WTC11 (cell line): ENCODE measurements at regions not wholly inside any gene's neighbourhood (a gene's known extent, or its start where the extent isn't known, plus 50 kb on each side); places are given as distances from the start of the nearest gene placed in this dataset.

Experiments
- ATAC-seq: fragments of 200-7000 bp; cut with Tn5 transposase; 2 replicates; pipeline ENCODE4 v1.10.0; 2021; ENCODE audit warnings: mild to moderate bottlenecking, moderate library complexity
- CTCF ChIA-PET: fragments of 300-600 bp; sonication (Branson Sonifier 250); formaldehyde crosslinking; loops from one replicate; lab custom pipeline; 2021; ENCODE audit warnings: antibody characterized with exemption; lab: Charles Lee
- POLR2A ChIA-PET: fragments of 350-600 bp; sonication (Branson Sonifier 250); formaldehyde crosslinking; loops from one replicate; lab custom pipeline; 2021; ENCODE audit warnings: antibody characterized with exemption; lab: Charles Lee
- DNase-seq: peaks from one replicate; pipeline ENCODE4 v3.0.0; 2021; ENCODE audit warnings: low spot score
- H3K27ac Mint-ChIP-seq: 2 replicates; pipeline ENCODE4 v1.8.0; 2021; ENCODE audit warnings: mixed read lengths
- H3K27me3 Mint-ChIP-seq: 2 replicates; pipeline ENCODE4 v1.8.0; 2021; ENCODE audit warnings: low read depth, mild to moderate bottlenecking, moderate library complexity, mixed read lengths
- H3K36me3 Mint-ChIP-seq: 2 replicates; pipeline ENCODE4 v1.8.0; 2021; ENCODE audit warnings: mixed read lengths
- H3K4me1 Mint-ChIP-seq: 2 replicates; pipeline ENCODE4 v1.8.0; 2022; ENCODE audit warnings: mixed read lengths
- H3K4me3 Mint-ChIP-seq: 2 replicates; pipeline ENCODE4 v1.8.0; 2021; ENCODE audit warnings: mild to moderate bottlenecking, moderate library complexity, mixed read lengths
- H3K9me3 Mint-ChIP-seq: 2 replicates; pipeline ENCODE4 v1.8.0; 2021; ENCODE audit warnings: mixed read lengths
- JAZF1 ChIP-seq: fragments of 250-450 bp; sonication (Bioruptor Pico); IDR thresholded peaks from 2 replicates; pipeline ENCODE4 v1.9.0; 2021; ENCODE audit warnings: moderate library complexity, mild to moderate bottlenecking, inconsistent platforms
- NFE2L1 ChIP-seq: sonication (generic); formaldehyde crosslinking; IDR thresholded peaks from 2 replicates; pipeline ENCODE4 v1.8.1; 2023; ENCODE audit warnings: missing genetic modification reagents
- OVOL2 ChIP-seq: fragments of 250-450 bp; sonication (Bioruptor Pico); IDR thresholded peaks from 2 replicates; pipeline ENCODE4 v1.9.0; 2021; ENCODE audit warnings: mild to moderate bottlenecking, borderline replicate concordance
- SP1 ChIP-seq: sonication (generic); formaldehyde crosslinking; conservative IDR thresholded peaks from 2 replicates; pipeline ENCODE4 v1.8.1; 2022; ENCODE audit warnings: missing genetic modification reagents
- ZNF232 ChIP-seq: sonication (generic); formaldehyde crosslinking; IDR thresholded peaks from 2 replicates; pipeline ENCODE4 v1.8.0; 2022; ENCODE audit warnings: mild to moderate bottlenecking, missing genetic modification reagents
- TF ChIP-seq, protein P1 (sequence below): sonication (generic); formaldehyde crosslinking; IDR thresholded peaks from 2 replicates; pipeline ENCODE4 v1.8.1; 2023; ENCODE audit warnings: mild to moderate bottlenecking, missing genetic modification reagents
- TF ChIP-seq, protein P2 (sequence below): sonication (generic); formaldehyde crosslinking; IDR thresholded peaks from 2 replicates; pipeline ENCODE4 v1.8.0; 2022; ENCODE audit warnings: mild to moderate bottlenecking, missing genetic modification reagents
- TF ChIP-seq, protein P3 (sequence below): sonication (generic); formaldehyde crosslinking; IDR thresholded peaks from 2 replicates; pipeline ENCODE4 v1.8.0; 2023; ENCODE audit warnings: missing genetic modification reagents
- TF ChIP-seq, protein P4 (sequence below): sonication (generic); formaldehyde crosslinking; IDR thresholded peaks from 2 replicates; pipeline ENCODE4 v1.8.1; 2023; ENCODE audit warnings: mild to moderate bottlenecking, moderate library complexity, missing genetic modification reagents
- TF ChIP-seq, protein P5 (sequence below): sonication (generic); formaldehyde crosslinking; IDR thresholded peaks from 2 replicates; pipeline ENCODE4 v1.8.1; 2023; ENCODE audit warnings: mild to moderate bottlenecking, missing genetic modification reagents, moderate library complexity
- TF ChIP-seq, protein P6 (sequence below): fragments of 250-450 bp; sonication (Bioruptor Pico); IDR thresholded peaks from 2 replicates; pipeline ENCODE4 v1.9.0; 2021; ENCODE audit warnings: mild to moderate bottlenecking

DNA sequence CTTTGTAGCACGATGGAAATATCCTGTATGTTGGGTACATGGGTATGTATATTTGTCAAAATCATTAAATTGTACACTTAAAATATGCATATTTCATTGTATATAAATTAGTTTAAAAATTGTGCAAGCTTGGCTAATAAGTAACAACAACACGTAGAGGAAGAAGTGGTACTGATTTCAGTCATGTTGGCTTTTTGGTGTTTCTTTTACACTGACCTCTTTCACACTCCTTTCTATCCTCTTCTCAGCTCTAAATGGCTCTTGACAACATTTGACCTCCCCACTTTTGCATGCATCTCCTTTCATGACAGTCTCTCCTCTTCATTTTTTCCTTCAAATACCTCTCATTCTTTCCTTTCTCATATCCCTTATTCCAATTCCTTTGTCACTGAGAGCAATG, 801.4 kb upstream of the ZEB2 start:
- TF ChIP-seq ZNF232 (CRISPR knock-in tag) (no peak), JAZF1 (CRISPR knock-in tag) (no peak)
- TF ChIP-seq, protein P1, sequence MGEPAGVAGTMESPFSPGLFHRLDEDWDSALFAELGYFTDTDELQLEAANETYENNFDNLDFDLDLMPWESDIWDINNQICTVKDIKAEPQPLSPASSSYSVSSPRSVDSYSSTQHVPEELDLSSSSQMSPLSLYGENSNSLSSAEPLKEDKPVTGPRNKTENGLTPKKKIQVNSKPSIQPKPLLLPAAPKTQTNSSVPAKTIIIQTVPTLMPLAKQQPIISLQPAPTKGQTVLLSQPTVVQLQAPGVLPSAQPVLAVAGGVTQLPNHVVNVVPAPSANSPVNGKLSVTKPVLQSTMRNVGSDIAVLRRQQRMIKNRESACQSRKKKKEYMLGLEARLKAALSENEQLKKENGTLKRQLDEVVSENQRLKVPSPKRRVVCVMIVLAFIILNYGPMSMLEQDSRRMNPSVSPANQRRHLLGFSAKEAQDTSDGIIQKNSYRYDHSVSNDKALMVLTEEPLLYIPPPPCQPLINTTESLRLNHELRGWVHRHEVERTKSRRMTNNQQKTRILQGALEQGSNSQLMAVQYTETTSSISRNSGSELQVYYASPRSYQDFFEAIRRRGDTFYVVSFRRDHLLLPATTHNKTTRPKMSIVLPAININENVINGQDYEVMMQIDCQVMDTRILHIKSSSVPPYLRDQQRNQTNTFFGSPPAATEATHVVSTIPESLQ (CRISPR knock-in tag): no peak
- TF ChIP-seq, protein P2, sequence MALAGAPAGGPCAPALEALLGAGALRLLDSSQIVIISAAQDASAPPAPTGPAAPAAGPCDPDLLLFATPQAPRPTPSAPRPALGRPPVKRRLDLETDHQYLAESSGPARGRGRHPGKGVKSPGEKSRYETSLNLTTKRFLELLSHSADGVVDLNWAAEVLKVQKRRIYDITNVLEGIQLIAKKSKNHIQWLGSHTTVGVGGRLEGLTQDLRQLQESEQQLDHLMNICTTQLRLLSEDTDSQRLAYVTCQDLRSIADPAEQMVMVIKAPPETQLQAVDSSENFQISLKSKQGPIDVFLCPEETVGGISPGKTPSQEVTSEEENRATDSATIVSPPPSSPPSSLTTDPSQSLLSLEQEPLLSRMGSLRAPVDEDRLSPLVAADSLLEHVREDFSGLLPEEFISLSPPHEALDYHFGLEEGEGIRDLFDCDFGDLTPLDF: no peak
- ChIA-PET CTCF (no interaction called here), POLR2A (no interaction called here)
- no peak for ATAC-seq
- H3K27me3 Mint-ChIP-seq: no peaks in the 10 kb centered on the region
- H3K27ac Mint-ChIP-seq: no peak overlapping the region
- H3K4me3 Mint-ChIP-seq: no peak overlapping the region
- H3K9me3 Mint-ChIP-seq: no peaks in the 10 kb centered on the region
- H3K36me3 Mint-ChIP-seq: no peaks in the 10 kb centered on the region
- no peak for DNase-seq
- H3K4me1 Mint-ChIP-seq: no peaks in the 10 kb centered on the region

DNA sequence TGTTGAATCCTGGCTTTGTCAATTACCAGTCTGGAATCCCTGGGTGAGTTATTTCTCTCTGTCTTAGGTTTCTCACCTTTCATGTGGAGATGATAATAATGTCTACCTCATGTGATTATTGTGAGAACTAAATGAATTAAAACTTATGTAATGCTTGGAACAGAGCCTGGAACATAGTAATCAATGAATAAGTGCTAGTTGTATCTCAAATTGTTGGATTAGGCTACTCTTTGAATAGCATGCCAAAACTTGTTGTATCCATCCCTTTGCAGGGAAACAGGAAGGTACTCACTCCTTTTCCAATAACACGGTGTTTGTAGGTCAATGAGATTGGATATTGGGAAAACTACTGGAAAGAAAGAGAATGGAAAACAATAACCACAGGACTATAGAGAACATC, 796.6 kb upstream of the ZEB2 start:
- peaks cover 11% of the 10 kb centered on the region for H3K36me3 Mint-ChIP-seq
- ChIA-PET POLR2A (no interaction called here), CTCF (no interaction called here)
- ATAC-seq (no peak), DNase-seq (no peak)
- H3K27me3 Mint-ChIP-seq: no peaks in the 10 kb centered on the region
- peaks cover 21% of the 10 kb centered on the region for H3K9me3 Mint-ChIP-seq
- no peak overlapping the region for H3K27ac Mint-ChIP-seq
- H3K4me1 Mint-ChIP-seq: no peaks in the 10 kb centered on the region
- no peak overlapping the region for H3K4me3 Mint-ChIP-seq
- TF ChIP-seq, protein P3, sequence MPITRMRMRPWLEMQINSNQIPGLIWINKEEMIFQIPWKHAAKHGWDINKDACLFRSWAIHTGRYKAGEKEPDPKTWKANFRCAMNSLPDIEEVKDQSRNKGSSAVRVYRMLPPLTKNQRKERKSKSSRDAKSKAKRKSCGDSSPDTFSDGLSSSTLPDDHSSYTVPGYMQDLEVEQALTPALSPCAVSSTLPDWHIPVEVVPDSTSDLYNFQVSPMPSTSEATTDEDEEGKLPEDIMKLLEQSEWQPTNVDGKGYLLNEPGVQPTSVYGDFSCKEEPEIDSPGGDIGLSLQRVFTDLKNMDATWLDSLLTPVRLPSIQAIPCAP (CRISPR knock-in tag): no peak
- no peak for TF ChIP-seq NFE2L1 (CRISPR knock-in tag)
- TF ChIP-seq, protein P4, sequence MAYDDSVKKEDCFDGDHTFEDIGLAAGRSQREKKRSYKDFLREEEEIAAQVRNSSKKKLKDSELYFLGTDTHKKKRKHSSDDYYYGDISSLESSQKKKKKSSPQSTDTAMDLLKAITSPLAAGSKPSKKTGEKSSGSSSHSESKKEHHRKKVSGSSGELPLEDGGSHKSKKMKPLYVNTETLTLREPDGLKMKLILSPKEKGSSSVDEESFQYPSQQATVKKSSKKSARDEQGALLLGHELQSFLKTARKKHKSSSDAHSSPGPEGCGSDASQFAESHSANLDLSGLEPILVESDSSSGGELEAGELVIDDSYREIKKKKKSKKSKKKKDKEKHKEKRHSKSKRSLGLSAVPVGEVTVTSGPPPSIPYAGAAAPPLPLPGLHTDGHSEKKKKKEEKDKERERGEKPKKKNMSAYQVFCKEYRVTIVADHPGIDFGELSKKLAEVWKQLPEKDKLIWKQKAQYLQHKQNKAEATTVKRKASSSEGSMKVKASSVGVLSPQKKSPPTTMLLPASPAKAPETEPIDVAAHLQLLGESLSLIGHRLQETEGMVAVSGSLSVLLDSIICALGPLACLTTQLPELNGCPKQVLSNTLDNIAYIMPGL: no peak
- no peak for TF ChIP-seq JAZF1 (CRISPR knock-in tag)
- TF ChIP-seq OVOL2: no peak

DNA sequence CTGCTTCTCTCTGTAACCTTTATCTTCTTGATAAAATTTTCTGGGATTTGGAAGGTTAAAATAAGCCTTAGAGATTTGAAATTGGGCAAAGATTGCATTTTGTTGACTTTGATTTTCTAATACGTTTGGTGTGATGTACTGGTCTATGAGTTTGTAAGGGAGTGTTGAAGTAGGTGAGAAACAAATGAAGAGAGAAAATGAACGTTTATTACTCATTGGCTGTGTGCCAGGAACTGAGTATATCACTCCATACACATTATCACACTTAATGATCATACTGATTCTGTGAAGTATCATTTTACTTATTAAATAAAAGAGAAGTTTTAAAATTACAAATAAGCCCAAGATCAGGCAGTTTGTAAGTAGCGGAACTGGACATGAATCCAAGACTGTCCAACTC, 795.1 kb upstream of the ZEB2 start:
- no peak for ATAC-seq
- CTCF ChIA-PET: no interaction called here
- POLR2A ChIA-PET: no interaction called here
- H3K27me3 Mint-ChIP-seq: no peaks in the 10 kb centered on the region
- no peak overlapping the region for H3K27ac Mint-ChIP-seq
- H3K9me3 Mint-ChIP-seq: peaks cover 30% of the 10 kb centered on the region
- DNase-seq: no peak
- no peak overlapping the region for H3K4me3 Mint-ChIP-seq
- H3K4me1 Mint-ChIP-seq: no peaks in the 10 kb centered on the region
- H3K36me3 Mint-ChIP-seq: peaks cover 16% of the 10 kb centered on the region
- TF ChIP-seq, protein P5, sequence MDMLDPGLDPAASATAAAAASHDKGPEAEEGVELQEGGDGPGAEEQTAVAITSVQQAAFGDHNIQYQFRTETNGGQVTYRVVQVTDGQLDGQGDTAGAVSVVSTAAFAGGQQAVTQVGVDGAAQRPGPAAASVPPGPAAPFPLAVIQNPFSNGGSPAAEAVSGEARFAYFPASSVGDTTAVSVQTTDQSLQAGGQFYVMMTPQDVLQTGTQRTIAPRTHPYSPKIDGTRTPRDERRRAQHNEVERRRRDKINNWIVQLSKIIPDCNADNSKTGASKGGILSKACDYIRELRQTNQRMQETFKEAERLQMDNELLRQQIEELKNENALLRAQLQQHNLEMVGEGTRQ (CRISPR knock-in tag): no peak
- TF ChIP-seq, protein P6, sequence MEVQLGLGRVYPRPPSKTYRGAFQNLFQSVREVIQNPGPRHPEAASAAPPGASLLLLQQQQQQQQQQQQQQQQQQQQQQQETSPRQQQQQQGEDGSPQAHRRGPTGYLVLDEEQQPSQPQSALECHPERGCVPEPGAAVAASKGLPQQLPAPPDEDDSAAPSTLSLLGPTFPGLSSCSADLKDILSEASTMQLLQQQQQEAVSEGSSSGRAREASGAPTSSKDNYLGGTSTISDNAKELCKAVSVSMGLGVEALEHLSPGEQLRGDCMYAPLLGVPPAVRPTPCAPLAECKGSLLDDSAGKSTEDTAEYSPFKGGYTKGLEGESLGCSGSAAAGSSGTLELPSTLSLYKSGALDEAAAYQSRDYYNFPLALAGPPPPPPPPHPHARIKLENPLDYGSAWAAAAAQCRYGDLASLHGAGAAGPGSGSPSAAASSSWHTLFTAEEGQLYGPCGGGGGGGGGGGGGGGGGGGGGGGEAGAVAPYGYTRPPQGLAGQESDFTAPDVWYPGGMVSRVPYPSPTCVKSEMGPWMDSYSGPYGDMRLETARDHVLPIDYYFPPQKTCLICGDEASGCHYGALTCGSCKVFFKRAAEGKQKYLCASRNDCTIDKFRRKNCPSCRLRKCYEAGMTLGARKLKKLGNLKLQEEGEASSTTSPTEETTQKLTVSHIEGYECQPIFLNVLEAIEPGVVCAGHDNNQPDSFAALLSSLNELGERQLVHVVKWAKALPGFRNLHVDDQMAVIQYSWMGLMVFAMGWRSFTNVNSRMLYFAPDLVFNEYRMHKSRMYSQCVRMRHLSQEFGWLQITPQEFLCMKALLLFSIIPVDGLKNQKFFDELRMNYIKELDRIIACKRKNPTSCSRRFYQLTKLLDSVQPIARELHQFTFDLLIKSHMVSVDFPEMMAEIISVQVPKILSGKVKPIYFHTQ (CRISPR knock-in tag): no peak
- TF ChIP-seq JAZF1 (CRISPR knock-in tag) (no peak), SP1 (CRISPR knock-in tag) (no peak)
